T-helper 1 cell (primary cell): ENCODE measurements at regions not wholly inside any gene's neighbourhood (a gene's known extent, or its start where the extent isn't known, plus 50 kb on each side); places are given as distances from the start of the nearest gene placed in this dataset.
"Not testable (repeated sequence)": the region's sequence is repeated elsewhere in the genome, so short reads cannot be mapped to it uniquely, and the experiment has no call there.

ENCODE experiments used
- DNase-seq, 5 donors: peaks; one replicate each; pipeline ENCODE4 v3.0.0-alpha.2; 2012 to 2020

DNA sequence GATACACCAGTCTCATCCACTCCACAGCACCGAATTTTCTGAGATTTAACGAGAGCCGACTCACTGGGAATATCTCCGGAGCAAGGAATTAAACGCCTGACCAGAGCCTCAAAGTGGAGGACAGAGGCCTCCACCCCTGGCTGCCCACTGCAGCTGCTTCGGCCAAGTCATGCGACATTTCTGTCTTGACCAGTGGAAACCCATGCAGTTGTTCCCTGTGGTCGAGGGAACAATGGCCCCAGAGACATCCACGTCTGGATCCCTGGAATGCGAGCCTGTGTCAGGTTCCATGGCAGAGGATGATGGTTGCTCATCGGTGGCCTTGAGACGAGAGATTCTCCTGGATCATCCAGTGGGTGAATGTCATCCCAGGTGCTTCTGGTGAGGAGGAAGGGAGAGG lies 65.7 kb upstream of the INSIG1 start:
- DNase-seq = no peak

GRCh38 chr7:155232911-155233310 lies 64.8 kb upstream of the INSIG1 start:
- no peak for DNase-seq

DNA sequence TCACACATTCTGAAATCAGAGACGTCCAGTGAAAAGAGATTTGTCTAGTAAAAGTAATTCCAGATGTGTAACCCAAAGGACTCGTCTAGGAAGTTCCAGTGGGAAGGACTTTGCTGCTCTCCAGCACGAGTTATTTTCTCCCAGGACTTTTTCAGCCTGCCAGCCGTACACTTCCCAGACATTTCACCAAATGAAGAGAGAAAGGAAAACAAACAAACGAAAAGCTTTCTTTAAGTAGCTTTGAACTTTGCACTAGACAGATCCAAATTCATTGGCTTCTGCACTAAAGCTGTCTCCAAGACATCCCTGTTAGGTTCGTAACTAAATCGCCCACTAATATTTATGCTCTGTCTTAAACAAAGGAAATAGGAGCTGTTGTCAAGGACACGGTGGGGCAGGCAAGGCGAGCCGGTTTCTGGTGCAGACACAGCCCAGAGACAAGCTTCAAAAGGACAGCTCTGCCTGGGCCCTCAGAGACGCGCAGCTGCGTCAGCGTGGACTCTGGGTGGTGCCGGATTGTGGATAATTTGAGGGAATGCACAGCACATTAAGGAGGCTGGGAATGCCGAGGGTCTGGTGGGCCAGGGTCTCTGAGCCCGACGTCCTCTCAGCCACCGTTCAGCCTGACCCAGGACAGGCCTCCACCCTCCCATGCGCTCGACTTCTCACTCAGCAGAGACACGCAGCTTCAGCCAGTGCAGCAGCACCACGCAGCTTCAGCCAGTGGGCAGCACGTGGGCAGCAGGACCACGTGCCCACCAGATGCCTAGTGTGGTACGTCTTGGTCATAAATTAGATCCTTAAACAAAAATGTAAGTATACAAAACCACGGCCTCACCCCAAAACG lies 64.1 kb upstream of the INSIG1 start:
- no peak for DNase-seq

- no peak for DNase-seq
Measured at GRCh38 chr7:155234158-155234492, 63.6 kb upstream of the INSIG1 start.

DNA sequence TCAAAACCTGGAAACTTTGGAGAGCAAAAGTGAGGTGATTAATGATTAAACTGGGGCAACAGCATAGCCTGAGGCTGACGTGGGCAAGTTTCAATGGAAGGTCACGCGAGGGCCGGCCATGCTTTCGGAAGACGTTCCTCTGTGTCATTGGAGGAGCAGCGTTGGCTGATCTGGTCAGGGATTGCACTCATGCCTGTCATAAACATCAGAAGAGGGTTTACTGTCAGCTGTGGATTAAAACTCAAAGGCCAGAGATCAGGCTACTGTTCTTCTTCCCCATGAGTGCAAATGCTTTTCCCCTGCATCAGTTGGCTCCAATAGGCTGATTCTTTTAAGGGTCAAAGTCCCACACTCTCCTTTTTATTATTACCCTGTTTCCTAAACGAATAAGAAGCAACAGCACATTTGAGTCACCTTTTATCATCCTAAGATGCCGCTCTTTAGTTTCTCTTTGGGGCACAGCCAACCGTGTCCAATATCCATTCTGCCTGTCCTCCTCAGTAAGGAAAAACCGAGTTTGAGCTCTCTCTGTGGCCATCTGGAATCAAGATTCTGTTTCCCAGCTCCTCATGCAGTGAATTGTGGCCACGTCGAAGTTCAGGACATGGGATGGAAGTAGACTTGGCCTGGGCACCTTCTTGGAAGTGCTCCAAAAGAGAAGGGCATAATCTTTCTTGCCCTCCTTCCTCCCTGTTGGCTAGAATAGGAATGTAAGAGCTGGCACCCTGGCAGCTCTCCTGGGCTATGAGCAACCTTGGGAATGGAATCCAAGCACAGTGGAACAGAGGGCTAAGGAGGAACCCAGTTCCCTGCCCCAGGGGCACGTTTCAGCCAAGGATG lies 62.5 kb upstream of the INSIG1 start:
- DNase-seq = no peak

DNA sequence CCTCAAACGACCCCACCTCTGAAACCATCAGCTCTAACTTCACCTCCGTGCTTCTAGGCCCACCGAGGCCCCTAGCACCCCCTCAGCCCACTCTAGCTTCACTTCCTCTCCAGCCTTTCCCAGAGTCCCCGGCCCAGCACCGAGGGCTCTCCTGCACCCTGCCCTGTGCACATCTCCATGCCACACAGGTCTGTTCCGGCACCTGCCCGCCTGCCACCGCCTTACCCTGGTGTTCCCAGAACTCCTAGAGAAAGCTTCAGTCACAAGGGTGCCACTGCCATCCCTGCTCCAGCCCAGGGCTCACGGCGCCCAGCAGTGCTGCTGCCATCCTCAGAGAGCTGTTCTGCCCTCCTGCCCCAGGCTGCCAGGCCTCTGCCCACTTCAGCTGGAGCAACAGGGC lies 61.3 kb upstream of the INSIG1 start:
- DNase-seq = no peak

DNA sequence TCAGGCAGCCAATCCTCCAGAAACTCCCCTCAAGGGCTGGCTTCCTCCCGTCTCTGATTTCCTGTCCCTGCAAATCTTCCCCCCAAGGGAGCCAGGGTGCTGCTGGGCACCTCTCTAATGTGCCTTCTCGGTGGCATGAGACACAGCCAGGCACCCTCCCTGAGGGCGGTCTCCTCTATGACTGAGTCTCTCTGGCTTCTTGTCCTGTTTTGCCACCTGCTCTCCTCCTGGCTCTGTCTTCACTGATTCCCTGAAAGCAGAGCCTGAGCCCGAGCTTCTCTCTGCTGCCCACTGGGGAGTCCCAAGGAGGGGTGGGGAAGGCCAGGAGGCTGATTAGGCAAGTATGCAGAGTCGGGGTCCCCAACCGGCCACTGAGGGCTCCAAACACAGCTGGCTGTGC lies 60.4 kb upstream of the INSIG1 start:
- no peak for DNase-seq

DNA sequence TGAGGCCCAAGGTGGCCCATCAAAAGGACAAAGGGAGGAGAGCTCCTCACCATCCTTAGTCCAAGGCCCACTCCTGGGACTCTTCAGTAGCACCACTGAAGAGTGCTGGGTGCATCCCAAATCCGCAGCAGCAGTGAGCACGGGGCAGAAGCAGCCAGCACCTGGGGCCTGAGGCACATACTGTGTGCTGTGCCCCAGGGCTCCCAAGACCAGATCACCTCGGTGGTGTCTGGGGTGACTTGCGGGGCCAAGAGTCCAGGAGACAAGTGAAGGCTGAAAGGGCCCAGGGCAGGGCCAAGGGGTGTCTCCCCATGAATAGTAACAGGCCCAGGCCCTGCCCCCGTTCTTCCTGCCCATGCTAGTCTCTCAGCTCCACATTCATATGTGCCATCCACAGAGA lies 59.9 kb upstream of the INSIG1 start:
- DNase-seq = no peak

DNA sequence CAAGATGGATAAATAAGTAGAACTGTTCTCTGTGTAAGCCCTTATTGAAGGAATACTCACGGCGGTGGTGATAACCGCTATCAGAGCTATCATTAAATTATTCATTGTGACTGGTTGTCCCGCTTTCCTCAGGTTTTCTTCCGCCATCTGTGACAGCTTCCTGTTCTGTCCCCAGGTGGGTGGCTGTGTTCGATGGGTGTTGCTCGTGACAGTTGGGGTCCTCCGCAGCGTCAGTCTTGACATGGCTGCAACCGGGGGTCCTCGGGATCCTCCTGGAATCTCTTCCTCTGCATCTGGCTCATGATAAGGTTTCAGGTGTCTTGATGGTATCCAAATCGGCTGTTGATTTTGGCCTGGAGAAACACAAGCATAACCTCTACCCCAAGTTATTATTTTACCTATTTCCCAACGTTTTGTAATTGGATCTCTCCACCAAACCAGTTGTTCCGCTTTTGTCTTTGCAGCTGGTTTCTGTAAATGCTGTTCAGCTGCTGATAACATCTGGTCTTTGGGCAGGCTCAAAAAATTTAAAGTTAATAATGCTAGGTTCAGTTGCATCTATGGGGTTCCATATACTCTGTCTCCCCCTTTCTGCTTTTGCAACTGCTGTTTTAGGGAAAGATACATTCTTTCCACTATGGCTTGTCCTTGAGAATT lies 58.1 kb upstream of the INSIG1 start:
- not testable (repeated sequence) for DNase-seq

DNA sequence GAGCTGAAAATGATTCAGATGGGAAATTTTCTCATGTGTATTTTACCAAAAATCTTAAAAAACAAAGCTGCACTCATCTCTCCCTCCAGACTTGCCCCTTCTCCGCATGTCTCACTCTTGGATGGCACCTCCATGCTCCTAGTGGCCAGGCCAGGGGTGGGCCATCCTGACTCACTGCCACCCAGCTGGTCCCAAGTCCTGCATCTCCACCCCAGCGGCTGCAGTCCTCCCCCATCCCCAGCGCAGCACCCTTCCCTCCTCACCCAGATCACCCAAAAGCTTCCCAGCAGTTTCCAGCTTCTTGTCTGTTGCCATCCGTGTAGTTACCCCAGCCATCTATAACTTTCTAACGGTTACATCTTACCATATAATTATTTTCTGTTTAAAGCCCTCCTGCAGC lies 53.0 kb upstream of the INSIG1 start:
- DNase-seq = no peak

GRCh38 chr7:155247479-155248365 lies 50.0 kb upstream of the INSIG1 start:
- no peak for DNase-seq
